OCI-LY3 (cell line): ENCODE measurements at regions not wholly inside any gene's neighbourhood (a gene's known extent, or its start where the extent isn't known, plus 50 kb on each side); places are given as distances from the start of the nearest gene placed in this dataset.

ENCODE experiments used
- H2AFZ ChIP-seq: fragments of 200-600, 300-600 bp; shearing (Covaris generic); 2 replicates; pipeline ENCODE4 v1.6.0; 2014; ENCODE audit warnings: antibody characterized with exemption, low read depth, low read length
- H3K27ac ChIP-seq: fragments of 200-600, 300-600 bp; sonication (generic); 2 replicates; pipeline ENCODE4 v1.5.1; 2014; ENCODE audit warnings: mild to moderate bottlenecking, low read length, moderate library complexity, mixed read lengths
- H3K27me3 ChIP-seq: fragments of 200-600, 300-600 bp; sonication (generic); 2 replicates; pipeline ENCODE4 v1.6.1; 2014; ENCODE audit warnings: low read depth, low read length, mixed read lengths
- H3K36me3 ChIP-seq: fragments of 200-600, 300-600 bp; sonication (generic); replicated peaks from 2 replicates; pipeline ENCODE3; 2014; ENCODE audit warnings: low read depth, low read length, mixed read lengths
- H3K4me1 ChIP-seq: fragments of 300-600, 200-600 bp; sonication (generic); 2 replicates; pipeline ENCODE4 v1.6.1; 2014; ENCODE audit warnings: low read length, mixed read lengths
- H3K4me2 ChIP-seq: fragments of 200-600, 300-600 bp; sonication (generic); 2 replicates; pipeline ENCODE4 v1.6.1; 2014; ENCODE audit warnings: low read length, mixed read lengths
- H3K4me3 ChIP-seq: fragments of 300-600, 200-600 bp; sonication (generic); 2 replicates; pipeline ENCODE4 v1.5.1; 2014; ENCODE audit warnings: antibody characterized with exemption, mild to moderate bottlenecking, low read length, moderate library complexity
- H3K79me2 ChIP-seq: fragments of 300-600, 200-600 bp; shearing (Covaris generic); 2 replicates; pipeline ENCODE4 v1.6.1; 2014; ENCODE audit warnings: mild to moderate bottlenecking, low read length, mixed read lengths
- H3K9ac ChIP-seq: fragments of 300-600, 200-600 bp; shearing (Covaris generic); 2 replicates; pipeline ENCODE4 v1.6.0; 2014; ENCODE audit warnings: mild to moderate bottlenecking, low read length, moderate library complexity
- H3K9me3 ChIP-seq: fragments of 200-600, 300-600 bp; shearing (Covaris generic); 2 replicates; pipeline ENCODE4 v1.6.1; 2014; ENCODE audit warnings: low read length, mixed read lengths; ENCODE audit not compliant: insufficient read depth
- H4K20me1 ChIP-seq: fragments of 200-600, 300-600 bp; sonication (generic); 2 replicates; pipeline ENCODE4 v1.6.1; 2016; ENCODE audit warnings: low read length, mixed read lengths; ENCODE audit not compliant: insufficient read depth
- CTCF ChIP-seq: fragments of 200-600, 300-600 bp; sonication (generic); IDR thresholded peaks from 2 replicates; pipeline ENCODE4 v1.5.1; 2014; ENCODE audit warnings: antibody characterized with exemption, low read length, low read depth
- EZH2phosphoT487 ChIP-seq: fragments of 200-600 bp; shearing (Covaris generic); IDR thresholded peaks from 2 replicates; pipeline ENCODE4 v1.6.1; 2018; ENCODE audit warnings: antibody characterized with exemption, mixed run types, low read depth

GRCh38 chr12:11500188-11500860, 105.0 kb upstream of the PRB2 start:
- Histone ChIP-seq H3K27me3 (peaks cover 25% of the 10 kb centered on the region; the same call in 1 of the 2 replicates), H3K4me3 (no peak overlapping the region), H3K36me3 (no peaks in the 10 kb centered on the region), H4K20me1 (no peaks in the 10 kb centered on the region), H3K4me1 (peaks cover 20% of the 10 kb centered on the region), H2AFZ (no peak overlapping the region), H3K9me3 (no peaks in the 10 kb centered on the region), H3K9ac (no peak overlapping the region), H3K27ac (no peak overlapping the region), H3K79me2 (no peaks in the 10 kb centered on the region), H3K4me2 (no peak overlapping the region)
- no peak for TF ChIP-seq EZH2phosphoT487
- no peak for TF ChIP-seq CTCF

- peaks cover 25% of the 10 kb centered on the region; the same call in 1 of the 2 replicates for H3K27me3 ChIP-seq
Observed at GRCh38 chr12:11500861-11501230, 105.5 kb upstream of the PRB2 start.

GRCh38 chr12:11508699-11509098, 113.3 kb upstream of the PRB2 start:
- Histone ChIP-seq H3K9me3 (no peaks in the 10 kb centered on the region), H3K4me2 (no peak overlapping the region)
- TF ChIP-seq CTCF (no peak), EZH2phosphoT487 (no peak)

More at GRCh38 chr12:11500861-11501230, 105.5 kb upstream of the PRB2 start:
- H3K9ac ChIP-seq = no peak overlapping the region
- TF ChIP-seq EZH2phosphoT487 = no peak
- no peak for TF ChIP-seq CTCF
- H3K9me3 ChIP-seq = no peaks in the 10 kb centered on the region
- H4K20me1 ChIP-seq = no peaks in the 10 kb centered on the region
- H3K36me3 ChIP-seq = no peaks in the 10 kb centered on the region
- H3K4me3 ChIP-seq = no peak overlapping the region
- H3K4me2 ChIP-seq = no peak overlapping the region
- no peaks in the 10 kb centered on the region for H3K79me2 ChIP-seq
- no peak overlapping the region for H3K27ac ChIP-seq
- H2AFZ ChIP-seq = no peak overlapping the region
- H3K4me1 ChIP-seq = peaks cover 20% of the 10 kb centered on the region

GRCh38 chr12:11509326-11509725, 114.0 kb upstream of the PRB2 start:
- Histone ChIP-seq H3K36me3 (no peaks in the 10 kb centered on the region), H3K9ac (no peak overlapping the region), H3K79me2 (no peaks in the 10 kb centered on the region), H2AFZ (no peak overlapping the region), H4K20me1 (no peaks in the 10 kb centered on the region), H3K4me3 (no peak overlapping the region), H3K4me2 (no peak overlapping the region), H3K27me3 (0 out of 2 replicates have a peak, but pooled peaks cover 2% of the 10 kb centered on the region), H3K4me1 (peaks cover 7% of the 10 kb centered on the region; the same call in 1 of the 2 replicates), H3K9me3 (no peaks in the 10 kb centered on the region), H3K27ac (no peak overlapping the region)
- no peak for TF ChIP-seq CTCF
- TF ChIP-seq EZH2phosphoT487 = no peak

More at GRCh38 chr12:11508699-11509098, 113.3 kb upstream of the PRB2 start:
- H3K36me3 ChIP-seq = no peaks in the 10 kb centered on the region
- 0 out of 2 replicates have a peak, but pooled peaks cover 2% of the 10 kb centered on the region for H3K27me3 ChIP-seq
- no peak overlapping the region for H3K9ac ChIP-seq
- no peaks in the 10 kb centered on the region for H3K79me2 ChIP-seq
- H2AFZ ChIP-seq = no peak overlapping the region
- H4K20me1 ChIP-seq = no peaks in the 10 kb centered on the region
- peaks cover 3% of the 10 kb centered on the region; the same call in 1 of the 2 replicates for H3K4me1 ChIP-seq
- H3K27ac ChIP-seq = no peak overlapping the region
- H3K4me3 ChIP-seq = no peak overlapping the region
